GM12874 (cell line): ENCODE measurements at regions not wholly inside any gene's neighbourhood (a gene's known extent, or its start where the extent isn't known, plus 50 kb on each side); places are given as distances from the start of the nearest gene placed in this dataset.

ENCODE experiments used
- TF ChIP-seq, protein P1 (sequence below): IDR thresholded peaks from 2 replicates; pipeline ENCODE4 v1.5.1; 2011; ENCODE audit warnings: low read depth, mild to moderate bottlenecking, control low read depth, low read length, moderate library complexity; ENCODE audit not compliant: insufficient read depth

- TF ChIP-seq, protein P1, sequence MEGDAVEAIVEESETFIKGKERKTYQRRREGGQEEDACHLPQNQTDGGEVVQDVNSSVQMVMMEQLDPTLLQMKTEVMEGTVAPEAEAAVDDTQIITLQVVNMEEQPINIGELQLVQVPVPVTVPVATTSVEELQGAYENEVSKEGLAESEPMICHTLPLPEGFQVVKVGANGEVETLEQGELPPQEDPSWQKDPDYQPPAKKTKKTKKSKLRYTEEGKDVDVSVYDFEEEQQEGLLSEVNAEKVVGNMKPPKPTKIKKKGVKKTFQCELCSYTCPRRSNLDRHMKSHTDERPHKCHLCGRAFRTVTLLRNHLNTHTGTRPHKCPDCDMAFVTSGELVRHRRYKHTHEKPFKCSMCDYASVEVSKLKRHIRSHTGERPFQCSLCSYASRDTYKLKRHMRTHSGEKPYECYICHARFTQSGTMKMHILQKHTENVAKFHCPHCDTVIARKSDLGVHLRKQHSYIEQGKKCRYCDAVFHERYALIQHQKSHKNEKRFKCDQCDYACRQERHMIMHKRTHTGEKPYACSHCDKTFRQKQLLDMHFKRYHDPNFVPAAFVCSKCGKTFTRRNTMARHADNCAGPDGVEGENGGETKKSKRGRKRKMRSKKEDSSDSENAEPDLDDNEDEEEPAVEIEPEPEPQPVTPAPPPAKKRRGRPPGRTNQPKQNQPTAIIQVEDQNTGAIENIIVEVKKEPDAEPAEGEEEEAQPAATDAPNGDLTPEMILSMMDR, result no peak
These were observed 151.8 kb downstream of the TBX5 start for GRCh38 chr12:114253976-114254778.

GRCh38 chr12:114248527-114248926, 157.4 kb downstream of the TBX5 start:
- TF ChIP-seq, protein P1, result no peak

- TF ChIP-seq, protein P1, result no peak
These were observed 160.4 kb downstream of the TBX5 start for GRCh38 chr12:114245555-114245954.

DNA sequence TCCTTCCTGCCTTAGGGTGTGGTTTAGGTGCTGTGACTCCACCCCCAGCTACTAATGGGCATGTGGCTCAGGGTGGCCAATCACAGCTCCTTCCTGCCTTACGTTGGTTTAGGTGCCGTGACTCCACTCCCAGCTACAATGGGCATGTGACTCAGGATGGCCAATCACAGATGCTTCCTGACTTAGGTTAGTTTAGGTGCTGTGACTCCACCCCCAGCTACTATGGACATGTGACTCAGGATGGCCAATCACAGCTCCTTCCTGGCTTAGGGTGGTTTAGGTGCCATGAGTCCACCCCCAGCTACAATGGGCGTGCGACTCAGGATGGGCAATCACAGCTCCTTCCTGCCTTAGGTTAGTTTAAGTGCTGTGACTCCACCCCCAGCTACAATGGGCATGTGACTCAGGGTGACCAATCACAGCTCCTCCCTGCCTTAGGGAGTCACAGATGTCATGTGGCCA, 163.9 kb downstream of the TBX5 start:
- TF ChIP-seq, protein P1, result no peak

- TF ChIP-seq, protein P1, result no peak
These were observed 165.7 kb downstream of the TBX5 start for GRCh38 chr12:114240288-114240687.

DNA sequence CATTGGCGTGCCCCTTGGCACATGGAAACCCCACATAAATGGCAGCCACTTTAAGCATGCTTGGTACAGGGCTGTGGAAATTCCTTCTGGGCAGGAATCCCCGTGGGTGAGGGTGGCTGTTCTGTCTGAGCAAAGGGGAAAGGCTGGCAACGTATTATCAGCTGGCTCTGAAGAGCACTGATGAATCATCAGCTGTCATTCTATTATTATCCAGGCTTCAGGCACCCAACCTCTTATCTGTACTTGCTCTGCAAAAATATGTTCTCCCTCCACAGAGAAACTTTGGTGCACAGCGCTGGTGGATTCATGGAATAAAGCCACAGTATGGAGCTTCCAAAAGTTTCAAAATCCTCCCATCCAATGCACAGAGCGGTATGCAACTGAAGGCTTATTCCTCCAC, 167.1 kb downstream of the TBX5 start:
- TF ChIP-seq, protein P1, result no peak

DNA sequence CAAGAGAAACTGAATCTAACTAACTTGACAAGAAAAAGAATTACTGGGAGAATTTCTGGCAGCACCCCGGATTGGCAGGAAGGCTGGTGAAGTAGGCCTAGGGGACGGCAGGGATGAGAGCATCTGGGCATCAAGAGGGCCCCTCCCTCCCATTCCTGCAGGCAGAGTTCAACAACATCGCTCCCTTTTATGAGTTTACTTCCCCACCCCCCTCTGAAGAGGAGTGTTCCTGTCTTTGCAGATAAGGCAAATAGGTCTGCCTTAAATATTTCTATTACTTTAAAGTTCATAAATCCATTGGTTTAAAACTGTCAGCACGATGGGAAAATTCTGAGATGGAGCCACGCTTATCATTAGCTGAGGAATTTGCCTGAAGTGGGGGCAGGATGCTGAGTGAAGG, 168.7 kb downstream of the TBX5 start:
- TF ChIP-seq, protein P1, result no peak
